Keratinocyte (primary cell): ENCODE measurements at regions not wholly inside any gene's neighbourhood (a gene's known extent, or its start where the extent isn't known, plus 50 kb on each side); places are given as distances from the start of the nearest gene placed in this dataset.

Source experiments
- DNase-seq: peaks from one replicate; pipeline ENCODE4 v3.0.0-alpha.2; 2011; ENCODE audit warnings: low read depth, missing footprints, low spot score
- FAIRE-seq: peaks from 2 replicates; lab custom pipeline; 2011; peaks lifted over from hg19 to GRCh38; lab: Jason Lieb, UNC
- H2AFZ ChIP-seq: 2 replicates; pipeline ENCODE4 v1.6.0; 2012; ENCODE audit warnings: low read length, control low read depth, inconsistent platforms; ENCODE audit not compliant: control insufficient read depth
- H3K27ac ChIP-seq: 2 replicates; pipeline ENCODE4 v1.5.1; 2011; ENCODE audit warnings: low read length; ENCODE audit not compliant: control insufficient read depth, insufficient read depth
- H3K27me3 ChIP-seq: 3 replicates; pipeline ENCODE4 v1.6.0; 2011; ENCODE audit warnings: low read length; ENCODE audit not compliant: control insufficient read depth, insufficient read depth; ENCODE audit errors: extremely low read depth
- H3K36me3 ChIP-seq, 2 experiments: 2 replicates in 1 of 2; 3 replicates in 1 of 2; pipeline ENCODE4 v1.5.1; 2011; ENCODE audit warnings: low read length in 2 of 2, mild to moderate bottlenecking in 1 of 2; ENCODE audit not compliant: control insufficient read depth in 2 of 2, insufficient read depth in 2 of 2; ENCODE audit errors: extremely low read depth in 1 of 2
- H3K4me1 ChIP-seq: 3 replicates; pipeline ENCODE4 v1.5.1; 2011; ENCODE audit warnings: low read length; ENCODE audit not compliant: control insufficient read depth, insufficient read depth; ENCODE audit errors: extremely low read depth
- H3K4me2 ChIP-seq: 3 replicates; pipeline ENCODE4 v1.6.0; 2011; ENCODE audit warnings: low read depth, low read length; ENCODE audit not compliant: control insufficient read depth, insufficient read depth; ENCODE audit errors: extremely low read depth
- H3K4me3 ChIP-seq, 3 experiments: fragments of 200-600 bp in 1 of 3; sonication (generic) in 1 of 3; 2 replicates in 2 of 3; 3 replicates in 1 of 3; pipeline ENCODE4 v1.5.1; 2011 to 2016; ENCODE audit warnings: low read length in 3 of 3, mild to moderate bottlenecking in 3 of 3, control low read depth in 2 of 3, inconsistent platforms in 1 of 3, low read depth in 1 of 3, mixed read lengths in 1 of 3, mixed run types in 1 of 3, moderate library complexity in 1 of 3; ENCODE audit not compliant: control insufficient read depth in 2 of 3, insufficient read depth in 2 of 3; ENCODE audit errors: extremely low read depth in 1 of 3
- H3K79me2 ChIP-seq: 2 replicates; pipeline ENCODE4 v1.6.0; 2012; ENCODE audit warnings: low read length; ENCODE audit not compliant: control insufficient read depth, insufficient read depth
- H3K9ac ChIP-seq: 3 replicates; pipeline ENCODE4 v1.6.0; 2011; ENCODE audit warnings: low read length; ENCODE audit not compliant: control insufficient read depth, insufficient read depth; ENCODE audit errors: extremely low read depth
- H3K9me1 ChIP-seq: 3 replicates; pipeline ENCODE4 v1.6.0; 2011; ENCODE audit warnings: low read length; ENCODE audit not compliant: control insufficient read depth, insufficient read depth; ENCODE audit errors: extremely low read depth
- H3K9me3 ChIP-seq: 2 replicates; pipeline ENCODE4 v1.5.1; 2012; ENCODE audit warnings: low read depth, low read length; ENCODE audit not compliant: control insufficient read depth
- H4K20me1 ChIP-seq: 3 replicates; pipeline ENCODE4 v1.6.0; 2011; ENCODE audit warnings: low read length; ENCODE audit not compliant: control insufficient read depth, insufficient read depth; ENCODE audit errors: extremely low read depth
- CTCF ChIP-seq, 3 experiments: IDR thresholded peaks in 1 of 3; conservative IDR thresholded peaks in 1 of 3; optimal IDR thresholded peaks in 1 of 3; 2 replicates in 2 of 3; 3 replicates in 1 of 3; pipeline versions ENCODE3 to v1.5.1; 2011; ENCODE audit warnings: low read length in 3 of 3, mild to moderate bottlenecking in 3 of 3, moderate library complexity in 2 of 3, control low read depth in 1 of 3, inconsistent platforms in 1 of 3; ENCODE audit not compliant: insufficient read depth in 2 of 3; ENCODE audit errors: extremely low read depth in 1 of 3
- EZH2 ChIP-seq: IDR thresholded peaks from one replicate; pipeline ENCODE4 v1.6.1; 2012; ENCODE audit warnings: inconsistent platforms, mild to moderate bottlenecking, low read length, moderate library complexity
- dilution Hi-C: fragments of 300-500 bp; cut with MboI; formaldehyde crosslinking; loops from one replicate; pipeline ENCODE4 v1.7.0; 2020; ENCODE audit warnings: low sequenced_read_pairs; ENCODE audit not compliant: extremely low pct_ligation_motif_present

DNA sequence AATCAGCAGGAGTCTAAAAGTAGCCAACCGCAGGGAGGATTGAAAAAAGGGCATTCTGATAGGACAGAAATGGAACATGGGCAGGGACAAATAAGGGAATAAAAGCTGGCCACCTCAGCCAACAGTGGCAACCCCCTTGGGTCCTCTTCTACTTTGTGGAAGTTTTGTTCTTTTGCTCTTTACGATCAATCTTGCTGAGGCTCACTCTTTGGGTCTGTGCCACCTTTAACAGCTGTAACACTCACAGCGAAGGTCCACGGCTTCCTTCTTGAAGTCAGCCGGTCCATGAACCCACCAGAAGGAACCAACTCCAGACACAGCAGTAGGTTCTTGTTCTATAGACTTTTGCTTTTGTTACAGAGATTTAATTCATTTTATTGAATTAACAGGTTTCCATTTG is 285.4 kb upstream of the CDH20 start:
- H3K4me1 ChIP-seq = no peaks in the 10 kb centered on the region
- H2AFZ ChIP-seq = no peak overlapping the region
- no peaks in the 10 kb centered on the region for H3K9me1 ChIP-seq
- no peak overlapping the region for H3K4me2 ChIP-seq
- TF ChIP-seq CTCF (optimal IDR thresholded peaks at IDR 0.05 in 1 of 3, IDR thresholded peaks at IDR 0.05 in 1 of 3, conservative IDR thresholded peaks at IDR 0.05 in 1 of 3; ENCODE audit: extremely low read depth in 1 of 3, insufficient read depth in 2 of 3, low read length in 3 of 3) = no peak
- no peak for TF ChIP-seq EZH2
- no peak overlapping the region for H3K9ac ChIP-seq
- H4K20me1 ChIP-seq = no peaks in the 10 kb centered on the region
- dilution Hi-C loops = no loop called here
- H3K9me3 ChIP-seq = no peaks in the 10 kb centered on the region
- H3K4me3 ChIP-seq = no peak overlapping the region
- H3K27ac ChIP-seq = no peak overlapping the region
- no peaks in the 10 kb centered on the region for H3K79me2 ChIP-seq
- H3K36me3 ChIP-seq = no peaks in the 10 kb centered on the region
- no peak for FAIRE-seq
- DNase-seq = no peak
- no peaks in the 10 kb centered on the region for H3K27me3 ChIP-seq

GRCh38 chr18:61057443-61057842 is 275.8 kb upstream of the CDH20 start:
- Histone ChIP-seq H3K4me1 (no peaks in the 10 kb centered on the region), H3K36me3 (no peaks in the 10 kb centered on the region), H3K4me3 (no peak overlapping the region), H3K4me2 (no peak overlapping the region), H3K79me2 (no peaks in the 10 kb centered on the region), H3K9me3 (no peaks in the 10 kb centered on the region), H3K27ac (no peak overlapping the region), H3K9me1 (no peaks in the 10 kb centered on the region), H3K27me3 (no peaks in the 10 kb centered on the region), H4K20me1 (no peaks in the 10 kb centered on the region), H2AFZ (no peak overlapping the region), H3K9ac (no peak overlapping the region)
- FAIRE-seq (no peak), DNase-seq (no peak)
- dilution Hi-C loops = no loop called here
- TF ChIP-seq CTCF (optimal IDR thresholded peaks at IDR 0.05 in 1 of 3, IDR thresholded peaks at IDR 0.05 in 1 of 3, conservative IDR thresholded peaks at IDR 0.05 in 1 of 3; ENCODE audit: extremely low read depth in 1 of 3, insufficient read depth in 2 of 3, low read length in 3 of 3) (no peak), EZH2 (no peak)
